Fibroblast of skin of left biceps (primary cell): ENCODE measurements at regions not wholly inside any gene's neighbourhood (a gene's known extent, or its start where the extent isn't known, plus 50 kb on each side); places are given as distances from the start of the nearest gene placed in this dataset.

Experiments
- DNase-seq, 2 experiments: peaks; one replicate each; pipeline ENCODE4 v3.0.0-alpha.2; 2013; ENCODE audit warnings: low read depth in 2 of 2

- no peak for DNase-seq
Measured at GRCh38 chr14:53807542-53807941, 149.1 kb downstream of the BMP4 start.

- no peak for DNase-seq
Measured at GRCh38 chr14:53807108-53807507, 149.5 kb downstream of the BMP4 start.

GRCh38 chr14:53796734-53797133 is 159.9 kb downstream of the BMP4 start:
- no peak for DNase-seq

GRCh38 chr14:53793790-53794505 is 162.7 kb downstream of the BMP4 start:
- no peak for DNase-seq

GRCh38 chr14:53792909-53793308 is 163.7 kb downstream of the BMP4 start:
- DNase-seq = no peak

- DNase-seq = no peak
Measured at GRCh38 chr14:53790731-53791500, 165.7 kb downstream of the BMP4 start.

GRCh38 chr14:53788566-53788965 is 168.1 kb downstream of the BMP4 start:
- DNase-seq = no peak

- no peak for DNase-seq
Measured at GRCh38 chr14:53786045-53786444, 170.6 kb downstream of the BMP4 start.

- no peak for DNase-seq
Measured at GRCh38 chr14:53784688-53785087, 171.9 kb downstream of the BMP4 start.

- no peak for DNase-seq
Measured at GRCh38 chr14:53783256-53783655, 173.4 kb downstream of the BMP4 start.

- DNase-seq = no peak
Measured at GRCh38 chr14:53780051-53780555, 176.5 kb downstream of the BMP4 start.

GRCh38 chr14:53779301-53779700 is 177.3 kb downstream of the BMP4 start:
- DNase-seq = no peak

- no peak for DNase-seq
Measured at GRCh38 chr14:53778263-53778662, 178.4 kb downstream of the BMP4 start.

- no peak for DNase-seq
Measured at GRCh38 chr14:53772936-53773335, 183.7 kb downstream of the BMP4 start.

GRCh38 chr14:53767566-53767965 is 189.1 kb downstream of the BMP4 start:
- no peak for DNase-seq

GRCh38 chr14:53766601-53767000 is 190.0 kb downstream of the BMP4 start:
- no peak for DNase-seq

- DNase-seq = no peak
Measured at GRCh38 chr14:53766106-53766505, 190.5 kb downstream of the BMP4 start.

GRCh38 chr14:53764846-53765245 is 191.8 kb downstream of the BMP4 start:
- no peak for DNase-seq

- no peak for DNase-seq
Measured at GRCh38 chr14:53758141-53758540, 198.5 kb downstream of the BMP4 start.

GRCh38 chr14:53757732-53758131 is 198.9 kb downstream of the BMP4 start:
- DNase-seq = no peak

GRCh38 chr14:53751650-53752049 is 205.0 kb downstream of the BMP4 start:
- no peak for DNase-seq

- DNase-seq = no peak
Measured at GRCh38 chr14:53748691-53749090, 207.9 kb downstream of the BMP4 start.

GRCh38 chr14:53744857-53745256 is 211.8 kb downstream of the BMP4 start:
- no peak for DNase-seq
